Dendritic cell treated with granulocyte-macrophage colony-stimulating factor and Interleukin-4, amounts not matched to agents 40 ng/mL and 50 ng/mL, for 4 days (primary cell): ENCODE measurements at regions not wholly inside any gene's neighbourhood (a gene's known extent, or its start where the extent isn't known, plus 50 kb on each side); places are given as distances from the start of the nearest gene placed in this dataset.
"Not testable (repeated sequence)": the region's sequence is repeated elsewhere in the genome, so short reads cannot be mapped to it uniquely, and the experiment has no call there.

Source experiments
- H3K27ac Mint-ChIP-seq: one replicate; pipeline ENCODE4 v1.8.0; 2022; ENCODE audit warnings: mild to moderate bottlenecking, mixed read lengths
- H3K27me3 Mint-ChIP-seq: one replicate; pipeline ENCODE4 v1.8.0; 2022; ENCODE audit warnings: mild to moderate bottlenecking, mixed read lengths
- H3K36me3 Mint-ChIP-seq: one replicate; pipeline ENCODE4 v1.8.0; 2022; ENCODE audit warnings: low read depth, mixed read lengths
- H3K4me1 Mint-ChIP-seq: one replicate; pipeline ENCODE4 v1.8.0; 2022; ENCODE audit warnings: low read depth, mixed read lengths
- H3K4me3 Mint-ChIP-seq: one replicate; pipeline ENCODE4 v1.8.0; 2022; ENCODE audit warnings: mild to moderate bottlenecking, moderate library complexity, mixed read lengths
- H3K9me3 Mint-ChIP-seq: one replicate; pipeline ENCODE4 v1.8.0; 2022; ENCODE audit warnings: mixed read lengths
- intact Hi-C: fragments of 100-400 bp; cut with micrococcal nuclease; formaldehyde crosslinking; loops from one replicate; pipeline ENCODE4 v1.15.0; 2022

GRCh38 chr5:156200938-156201787 lies 125.8 kb upstream of the SGCD start:
- Mint-ChIP-seq H3K36me3 (no peaks in the 10 kb centered on the region), H3K9me3 (no peaks in the 10 kb centered on the region), H3K4me3 (no peak overlapping the region), H3K27ac (no peak overlapping the region), H3K4me1 (no peaks in the 10 kb centered on the region), H3K27me3 (no peaks in the 10 kb centered on the region)
- intact Hi-C loops = no loop called here

GRCh38 chr5:156201788-156202403 lies 125.1 kb upstream of the SGCD start:
- Mint-ChIP-seq H3K9me3 (no peaks in the 10 kb centered on the region), H3K27ac (no peak overlapping the region), H3K4me3 (no peak overlapping the region), H3K27me3 (no peaks in the 10 kb centered on the region), H3K36me3 (no peaks in the 10 kb centered on the region), H3K4me1 (no peaks in the 10 kb centered on the region)
- intact Hi-C loops = no loop called here

DNA sequence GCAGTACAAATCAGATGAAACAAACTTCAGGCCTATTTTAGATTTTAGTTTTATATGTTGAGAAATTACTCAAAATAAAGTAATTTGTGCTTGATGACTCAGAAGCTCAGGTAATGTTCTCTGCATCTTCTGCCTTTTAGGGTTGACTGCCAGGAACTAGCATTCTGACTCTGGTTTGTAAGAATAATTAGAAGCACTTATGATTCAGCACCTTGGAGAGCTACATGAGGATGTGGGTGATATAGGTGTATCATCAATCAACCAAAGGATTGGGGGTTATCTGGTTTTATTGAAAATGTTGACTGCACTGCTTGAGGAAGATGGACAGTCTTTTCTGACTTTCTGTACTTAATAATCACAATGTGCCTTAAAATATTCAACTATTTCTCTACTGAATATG lies 118.7 kb upstream of the SGCD start:
- Mint-ChIP-seq H3K27ac (no peak overlapping the region), H3K27me3 (no peaks in the 10 kb centered on the region), H3K9me3 (peaks cover 35% of the 10 kb centered on the region), H3K4me3 (no peak overlapping the region), H3K4me1 (no peaks in the 10 kb centered on the region), H3K36me3 (no peaks in the 10 kb centered on the region)
- intact Hi-C loops = no loop called here

DNA sequence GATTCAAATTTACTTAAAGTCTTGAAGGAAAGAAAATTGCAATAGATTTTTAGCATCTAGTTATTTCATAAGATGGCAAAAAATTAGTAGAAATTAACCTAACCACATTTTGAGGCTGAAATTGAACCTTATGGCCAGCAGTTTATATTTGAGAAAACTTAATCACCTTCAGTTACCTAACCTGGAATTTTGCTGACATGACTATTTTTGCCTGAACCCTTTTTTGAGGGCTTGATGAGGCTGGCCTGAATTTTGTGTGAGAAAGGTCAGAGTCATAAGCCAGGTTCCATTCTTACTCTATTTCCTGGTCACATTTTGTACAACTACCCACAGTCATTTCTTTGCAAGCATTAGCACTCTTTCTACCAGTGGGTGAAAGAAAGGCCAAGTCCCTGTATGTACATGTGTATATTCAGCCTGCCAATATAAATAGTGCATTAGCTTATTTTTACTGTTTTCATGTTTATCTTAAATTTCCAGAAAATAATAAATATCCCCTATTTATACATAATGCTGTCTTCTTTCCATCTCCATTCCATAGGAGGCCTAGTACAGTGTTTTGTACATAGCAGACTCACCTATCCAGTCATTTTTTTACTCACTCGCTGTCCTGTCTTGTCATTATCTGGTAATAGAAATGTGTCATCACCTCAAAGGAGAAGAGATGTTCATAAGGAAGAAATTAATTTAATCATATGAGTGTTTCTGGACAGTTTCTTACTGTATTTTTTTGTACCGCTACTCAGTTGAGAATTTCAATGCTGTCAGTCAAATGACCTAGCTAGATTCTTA lies 108.4 kb upstream of the SGCD start:
- Mint-ChIP-seq H3K4me1 (no peaks in the 10 kb centered on the region), H3K9me3 (peaks cover 6% of the 10 kb centered on the region), H3K27ac (no peak overlapping the region), H3K4me3 (no peak overlapping the region), H3K36me3 (no peaks in the 10 kb centered on the region), H3K27me3 (no peaks in the 10 kb centered on the region)
- intact Hi-C loops = no loop called here

- Mint-ChIP-seq H3K27me3 (no peaks in the 10 kb centered on the region), H3K36me3 (no peaks in the 10 kb centered on the region), H3K4me1 (no peaks in the 10 kb centered on the region), H3K9me3 (peaks cover 9% of the 10 kb centered on the region), H3K4me3 (no peak overlapping the region), H3K27ac (no peak overlapping the region)
- intact Hi-C loops = no loop called here
Measured at GRCh38 chr5:156219483-156220005, 107.4 kb upstream of the SGCD start.

- Mint-ChIP-seq H3K9me3 (peaks cover 11% of the 10 kb centered on the region), H3K4me1 (no peaks in the 10 kb centered on the region), H3K4me3 (no peak overlapping the region), H3K36me3 (no peaks in the 10 kb centered on the region), H3K27me3 (no peaks in the 10 kb centered on the region), H3K27ac (no peak overlapping the region)
- intact Hi-C loops = no loop called here
Measured at GRCh38 chr5:156221816-156222215, 105.1 kb upstream of the SGCD start.

GRCh38 chr5:156223547-156223946 lies 103.4 kb upstream of the SGCD start:
- intact Hi-C loops = no loop called here
- Mint-ChIP-seq H3K4me1 (no peaks in the 10 kb centered on the region), H3K36me3 (no peaks in the 10 kb centered on the region), H3K27me3 (no peaks in the 10 kb centered on the region), H3K9me3 (peaks cover 29% of the 10 kb centered on the region), H3K4me3 (no peak overlapping the region), H3K27ac (no peak overlapping the region)

GRCh38 chr5:156226485-156226884 lies 100.5 kb upstream of the SGCD start:
- H3K4me3 Mint-ChIP-seq, intact Hi-C loops, H3K36me3 Mint-ChIP-seq, H3K27me3 Mint-ChIP-seq, H3K27ac Mint-ChIP-seq, H3K4me1 Mint-ChIP-seq: not testable (repeated sequence)
- peaks cover 43% of the 10 kb centered on the region for H3K9me3 Mint-ChIP-seq

- no peaks in the 10 kb centered on the region for H3K4me1 Mint-ChIP-seq
- H3K9me3 Mint-ChIP-seq = peaks cover 34% of the 10 kb centered on the region
- intact Hi-C loops = no loop called here
- no peak overlapping the region for H3K27ac Mint-ChIP-seq
- no peaks in the 10 kb centered on the region for H3K27me3 Mint-ChIP-seq
- no peaks in the 10 kb centered on the region for H3K36me3 Mint-ChIP-seq
- no peak overlapping the region for H3K4me3 Mint-ChIP-seq
Measured at GRCh38 chr5:156230887-156231286, 96.1 kb upstream of the SGCD start.

- Mint-ChIP-seq H3K27me3 (no peaks in the 10 kb centered on the region), H3K27ac (no peak overlapping the region), H3K4me1 (no peaks in the 10 kb centered on the region), H3K4me3 (no peak overlapping the region), H3K9me3 (peaks cover 26% of the 10 kb centered on the region), H3K36me3 (no peaks in the 10 kb centered on the region)
- intact Hi-C loops = no loop called here
Measured at GRCh38 chr5:156232251-156232869, 94.6 kb upstream of the SGCD start.

DNA sequence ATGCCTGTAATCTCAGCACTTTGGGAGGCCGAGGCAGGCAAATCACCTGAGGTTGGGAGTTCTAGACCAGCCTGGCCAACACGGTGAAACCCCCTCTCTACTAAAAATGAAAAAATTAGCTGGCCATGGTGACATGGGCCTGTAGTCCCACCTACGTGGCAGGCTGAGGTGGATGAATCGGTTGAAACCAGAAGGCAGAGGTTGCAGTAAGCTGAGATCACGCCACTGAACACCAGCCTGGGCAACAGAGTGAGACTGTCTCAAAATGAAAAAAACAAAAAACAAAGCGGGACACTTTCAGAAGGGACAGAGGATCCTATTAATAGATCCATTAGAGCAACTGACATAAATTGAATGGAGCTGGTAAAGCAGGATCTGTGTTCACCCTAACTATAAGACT lies 89.6 kb upstream of the SGCD start:
- Mint-ChIP-seq H3K4me3 (no peak overlapping the region), H3K4me1 (no peaks in the 10 kb centered on the region)
- intact Hi-C loops = no loop called here

DNA sequence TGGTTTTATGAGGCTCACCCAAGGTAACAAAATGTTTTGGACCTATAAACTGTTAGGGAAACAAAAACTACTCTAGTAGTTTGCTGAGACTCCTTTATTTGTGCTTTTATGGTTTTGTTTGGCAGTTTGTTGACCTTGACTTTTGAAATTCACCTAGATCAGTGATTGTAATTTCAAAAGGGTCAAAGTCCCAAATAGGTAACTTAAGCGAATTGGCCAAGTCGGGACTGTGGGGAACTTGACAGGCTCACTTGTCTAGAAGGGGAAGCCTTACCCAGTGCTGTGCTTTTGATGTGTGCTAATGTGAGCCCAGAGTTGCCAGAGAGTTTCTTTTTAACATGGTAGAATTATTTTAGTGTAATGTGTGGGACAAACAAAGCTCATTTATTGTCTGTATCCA lies 87.2 kb upstream of the SGCD start:
- intact Hi-C loops = no loop called here
- H3K4me1 Mint-ChIP-seq = no peaks in the 10 kb centered on the region
- H3K36me3 Mint-ChIP-seq = no peaks in the 10 kb centered on the region
- no peak overlapping the region for H3K4me3 Mint-ChIP-seq
- no peaks in the 10 kb centered on the region for H3K27me3 Mint-ChIP-seq
- no peaks in the 10 kb centered on the region for H3K9me3 Mint-ChIP-seq
- H3K27ac Mint-ChIP-seq = no peak overlapping the region

More for the DNA sequence above, 89.6 kb upstream of the SGCD start:
- H3K36me3 Mint-ChIP-seq = no peaks in the 10 kb centered on the region
- no peaks in the 10 kb centered on the region for H3K9me3 Mint-ChIP-seq
- H3K27ac Mint-ChIP-seq = no peak overlapping the region
- H3K27me3 Mint-ChIP-seq = no peaks in the 10 kb centered on the region

GRCh38 chr5:156240414-156240813 lies 86.5 kb upstream of the SGCD start:
- intact Hi-C loops = no loop called here
- H3K36me3 Mint-ChIP-seq = no peaks in the 10 kb centered on the region
- H3K27ac Mint-ChIP-seq = no peak overlapping the region
- H3K27me3 Mint-ChIP-seq = no peaks in the 10 kb centered on the region
- H3K4me1 Mint-ChIP-seq = no peaks in the 10 kb centered on the region
- no peak overlapping the region for H3K4me3 Mint-ChIP-seq
- no peaks in the 10 kb centered on the region for H3K9me3 Mint-ChIP-seq

DNA sequence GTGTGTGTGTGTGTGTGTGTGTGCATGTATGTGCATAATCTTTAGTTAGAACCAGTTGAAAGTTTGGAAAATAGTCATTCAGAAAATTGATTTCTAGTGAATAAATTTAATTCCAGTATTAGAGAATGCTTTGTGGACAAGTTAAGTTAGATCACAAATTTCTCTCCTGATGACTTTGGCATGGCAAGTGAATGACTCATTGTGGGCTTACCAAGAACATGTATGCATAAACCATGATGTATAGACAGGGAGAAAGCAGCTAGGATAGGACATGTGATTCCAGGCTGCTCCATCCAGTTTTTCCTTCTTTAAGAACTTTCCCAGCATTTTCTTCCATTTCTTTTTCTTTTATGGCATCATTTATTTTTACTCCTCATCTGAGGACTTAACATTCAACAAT lies 85.7 kb upstream of the SGCD start:
- Mint-ChIP-seq H3K27me3 (no peaks in the 10 kb centered on the region), H3K4me3 (no peak overlapping the region), H3K9me3 (no peaks in the 10 kb centered on the region), H3K4me1 (no peaks in the 10 kb centered on the region), H3K27ac (no peak overlapping the region), H3K36me3 (no peaks in the 10 kb centered on the region)
- intact Hi-C loops = no loop called here
